Thymus (tissue), 11 donors: ENCODE measurements at regions not wholly inside any gene's neighbourhood (a gene's known extent, or its start where the extent isn't known, plus 50 kb on each side); places are given as distances from the start of the nearest gene placed in this dataset.
"Not testable (repeated sequence)": the region's sequence is repeated elsewhere in the genome, so short reads cannot be mapped to it uniquely, and the experiment has no call there.

Experiments used
- DNase-seq, 9 donors: peaks; one replicate each; pipeline ENCODE4 v3.0.0-alpha.2; 2013; ENCODE audit warnings: low spot score in 9 of 9, low read depth in 6 of 9, missing footprints in 1 of 9
- H3K27ac ChIP-seq, 2 donors: one replicate each; pipeline ENCODE4 v1.5.1; 2013; ENCODE audit warnings: control low read depth in 1 of 2, low read depth in 1 of 2, low read length in 1 of 2, mild to moderate bottlenecking in 1 of 2, moderate library complexity in 1 of 2
- H3K27me3 ChIP-seq, 2 donors: one replicate each; pipeline ENCODE4 v1.5.1; 2013; ENCODE audit warnings: low read length in 1 of 2; ENCODE audit not compliant: control insufficient read depth in 2 of 2, insufficient read depth in 1 of 2
- H3K36me3 ChIP-seq, 2 donors: one replicate each; pipeline ENCODE4 v1.5.1; 2013; ENCODE audit warnings: low read length in 1 of 2, mild to moderate bottlenecking in 1 of 2, moderate library complexity in 1 of 2; ENCODE audit not compliant: control insufficient read depth in 2 of 2, insufficient read depth in 2 of 2
- H3K4me1 ChIP-seq, 2 donors: one replicate each; pipeline ENCODE4 v1.5.1; 2013; ENCODE audit warnings: low read length in 2 of 2; ENCODE audit not compliant: control insufficient read depth in 2 of 2, insufficient read depth in 2 of 2
- H3K4me3 ChIP-seq, 2 donors: one replicate each; pipeline ENCODE4 v1.5.1; 2013; ENCODE audit warnings: low read length in 2 of 2, control low read depth in 1 of 2, mild to moderate bottlenecking in 1 of 2
- H3K9me3 ChIP-seq, 2 donors: one replicate each; pipeline ENCODE4 v1.5.1; 2013; ENCODE audit warnings: low read length in 1 of 2, mild to moderate bottlenecking in 1 of 2; ENCODE audit not compliant: control insufficient read depth in 2 of 2, insufficient read depth in 1 of 2
- WGBS: extraction: QIAGEN DNeasy Blood & Tissue Kit; methylation state at CpG from one replicate; pipeline ENCODE4 v1.1.7; 2013; 5-methylcytosine and 5-hydroxymethylcytosine counted together
- donor health status: healthy.

GRCh38 chr1:198850966-198851365 is 212.1 kb downstream of the PTPRC start:
- H3K4me1 ChIP-seq, H3K4me3 ChIP-seq, H3K27me3 ChIP-seq, H3K9me3 ChIP-seq, H3K27ac ChIP-seq, DNase-seq: not testable (repeated sequence)
- H3K36me3 ChIP-seq: peaks cover 20 to 72% of the 10 kb centered on the region in 2 donors
- WGBS: 98% methylated on average over 5 of the region's 5 CpGs

DNA sequence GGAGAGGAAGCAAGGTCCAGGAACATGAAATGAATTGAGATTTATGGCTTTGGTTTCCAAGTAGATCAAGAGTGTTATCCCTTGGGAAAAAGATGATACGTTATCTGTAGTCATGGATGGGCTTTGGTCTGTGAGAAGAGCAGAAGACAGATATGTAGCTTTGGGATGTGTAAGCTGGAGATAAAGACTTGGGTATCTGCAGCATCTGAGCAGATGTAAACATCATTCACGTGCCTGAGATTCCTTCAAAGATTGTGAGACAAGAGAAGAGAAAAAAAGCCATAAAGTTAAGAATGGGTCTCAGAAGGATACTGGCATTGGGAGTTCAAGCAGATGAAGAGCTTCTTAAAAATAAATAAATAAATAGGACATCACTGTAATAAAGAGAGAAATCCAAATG is 217.8 kb downstream of the PTPRC start:
- WGBS: 88% methylated on average over 2 of the region's 2 CpGs
- no peaks in the 10 kb centered on the region for H3K9me3 ChIP-seq
- no peak overlapping the region for H3K4me3 ChIP-seq
- H3K27ac ChIP-seq: no peak overlapping the region
- no peaks in the 10 kb centered on the region for H3K27me3 ChIP-seq
- peaks cover 20 to 69% of the 10 kb centered on the region in 2 donors for H3K36me3 ChIP-seq
- DNase-seq: no peak
- no peaks in the 10 kb centered on the region for H3K4me1 ChIP-seq

DNA sequence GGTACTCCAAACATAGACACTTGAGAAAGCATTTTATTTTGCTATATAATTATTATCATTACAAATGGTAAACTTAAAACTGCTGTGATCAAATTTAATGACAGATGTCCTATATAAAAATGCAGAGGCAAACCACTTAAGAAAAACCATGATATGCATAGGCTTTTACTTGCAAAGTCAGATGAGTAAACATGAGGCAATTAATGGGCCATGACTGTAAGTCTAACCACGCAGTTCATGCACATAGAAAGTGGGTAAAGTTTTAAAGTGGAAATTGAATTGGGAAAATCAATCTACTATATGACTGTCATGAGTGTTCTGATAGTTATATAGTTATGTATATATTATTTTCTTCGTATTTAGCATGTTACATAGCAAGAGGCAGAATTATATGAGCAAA is 219.2 kb downstream of the PTPRC start:
- Histone ChIP-seq H3K4me1 (peaks cover 0 to 3% of the 10 kb centered on the region in 2 donors), H3K27me3 (no peaks in the 10 kb centered on the region), H3K27ac (no peak overlapping the region), H3K36me3 (peaks cover 22 to 79% of the 10 kb centered on the region in 2 donors), H3K4me3 (no peak overlapping the region), H3K9me3 (no peaks in the 10 kb centered on the region)
- WGBS: 97% methylated on average over 2 of the region's 2 CpGs
- no peak for DNase-seq

DNA sequence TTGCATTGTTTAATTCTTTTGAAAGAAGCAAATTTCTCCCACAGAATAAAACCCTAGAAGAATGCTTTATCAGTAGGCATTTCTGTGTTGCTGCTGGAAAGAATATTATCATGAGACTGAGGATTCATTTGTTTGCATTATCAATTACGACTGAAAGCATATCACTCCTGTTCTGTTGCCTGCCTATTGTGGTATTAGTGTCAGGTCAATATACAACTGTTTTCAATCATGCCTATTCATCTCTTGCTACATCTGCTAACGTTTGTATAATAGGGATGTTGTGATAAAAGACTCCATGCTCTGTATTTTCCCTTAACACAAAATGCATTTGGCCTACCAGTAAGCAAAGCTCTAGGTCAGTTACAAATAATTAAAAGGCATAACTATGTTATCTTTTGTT is 221.5 kb downstream of the PTPRC start:
- WGBS: 90% methylated on average over 2 of the region's 2 CpGs
- Histone ChIP-seq H3K9me3 (no peaks in the 10 kb centered on the region), H3K27ac (no peak overlapping the region), H3K36me3 (peaks cover 19 to 72% of the 10 kb centered on the region in 2 donors), H3K4me1 (peaks cover 0 to 3% of the 10 kb centered on the region in 2 donors), H3K27me3 (no peaks in the 10 kb centered on the region), H3K4me3 (no peak overlapping the region)
- no peak for DNase-seq

DNA sequence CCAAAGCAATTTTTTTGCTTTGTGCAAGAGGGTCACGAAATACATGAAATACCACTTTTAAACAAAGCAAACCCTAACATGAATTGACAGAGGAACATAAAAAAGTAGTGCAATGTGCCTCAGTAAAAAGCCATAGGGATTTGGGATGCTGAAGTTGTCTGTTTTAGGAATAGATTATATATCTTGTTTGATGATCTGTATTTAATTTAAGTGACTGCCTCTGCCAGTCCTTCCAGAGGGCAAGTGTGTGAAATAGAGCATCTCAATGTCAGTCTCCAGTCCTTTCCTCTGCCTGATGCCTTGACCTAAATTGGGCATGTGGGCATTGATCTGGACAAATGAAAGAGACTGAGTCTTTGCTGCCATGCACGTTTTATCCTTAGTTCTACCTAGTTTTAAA is 222.8 kb downstream of the PTPRC start:
- no peak for DNase-seq
- H3K9me3 ChIP-seq: no peaks in the 10 kb centered on the region
- H3K36me3 ChIP-seq: peaks cover 17 to 68% of the 10 kb centered on the region in 2 donors
- 95% methylated on average over 2 of the region's 2 CpGs for WGBS
- no peaks in the 10 kb centered on the region for H3K27me3 ChIP-seq
- peaks cover 0 to 3% of the 10 kb centered on the region in 2 donors for H3K4me1 ChIP-seq
- no peak overlapping the region for H3K27ac ChIP-seq
- H3K4me3 ChIP-seq: no peak overlapping the region

DNA sequence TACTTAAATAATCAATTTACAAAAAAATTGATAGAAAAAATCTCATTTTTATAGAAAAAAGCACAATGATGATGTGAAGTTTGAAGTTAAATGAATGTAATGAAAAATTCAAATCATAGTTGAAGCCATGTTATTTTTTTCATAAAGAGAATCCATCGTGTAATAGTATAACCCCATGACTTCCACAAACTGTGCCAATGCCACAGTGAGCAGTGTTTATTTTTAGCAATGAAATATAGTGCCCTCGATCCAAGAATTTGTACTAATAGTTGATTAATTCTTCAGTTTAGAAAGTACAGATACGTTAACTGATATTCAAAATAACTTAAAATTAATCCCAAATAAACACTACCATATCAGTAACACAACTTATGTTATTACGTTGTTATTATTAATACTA is 225.9 kb downstream of the PTPRC start:
- no peak for DNase-seq
- 95% methylated on average over 4 of the region's 4 CpGs for WGBS

DNA sequence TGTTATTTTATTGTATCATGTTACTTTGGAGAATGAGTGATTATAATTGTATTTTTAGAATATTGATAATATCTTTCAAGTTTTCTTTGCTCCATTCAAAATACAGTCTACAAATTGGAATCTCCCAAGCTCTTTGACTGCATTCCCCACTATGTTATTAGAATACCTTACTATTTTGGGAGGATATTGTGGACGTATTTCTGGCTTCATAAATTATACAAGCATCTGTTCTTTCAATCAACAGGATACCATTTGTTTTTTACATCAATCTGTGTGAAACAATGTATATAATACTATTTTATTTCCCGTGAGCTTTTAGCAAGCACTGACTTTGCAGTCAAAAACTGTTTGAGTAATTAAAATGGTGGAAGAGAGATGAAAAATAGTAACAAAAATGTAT is 226.5 kb downstream of the PTPRC start:
- no peak for DNase-seq
- WGBS: 91% methylated on average over 2 of the region's 2 CpGs
- no peak overlapping the region for H3K27ac ChIP-seq

More for the DNA sequence above, 225.9 kb downstream of the PTPRC start:
- H3K36me3 ChIP-seq: peaks cover 3 to 66% of the 10 kb centered on the region in 2 donors
- no peaks in the 10 kb centered on the region for H3K9me3 ChIP-seq
- no peaks in the 10 kb centered on the region for H3K27me3 ChIP-seq
- peaks cover 0 to 3% of the 10 kb centered on the region in 2 donors for H3K4me1 ChIP-seq
- H3K4me3 ChIP-seq: no peak overlapping the region
- H3K27ac ChIP-seq: no peak overlapping the region

DNA sequence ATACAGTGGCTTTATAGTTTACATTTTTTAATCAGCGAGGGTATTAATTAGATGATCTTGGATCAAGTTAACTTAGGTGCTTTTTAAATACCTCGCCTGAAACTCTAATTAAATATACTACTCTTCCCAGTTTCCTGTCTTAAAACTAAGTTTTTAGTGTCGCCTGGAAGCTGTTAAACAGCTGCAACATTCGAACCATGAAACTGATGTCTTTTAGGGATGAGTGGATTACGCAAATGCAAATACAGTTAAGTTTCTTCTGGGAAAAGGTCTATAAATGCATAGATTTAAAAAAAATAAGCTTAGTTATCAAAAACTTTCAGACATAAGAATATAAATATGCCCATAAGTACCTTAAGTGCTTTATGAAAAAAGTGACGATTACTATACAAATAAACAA is 228.3 kb downstream of the PTPRC start:
- DNase-seq: no peak
- Histone ChIP-seq H3K9me3 (no peaks in the 10 kb centered on the region), H3K27ac (no peak overlapping the region), H3K36me3 (peaks cover 0 to 57% of the 10 kb centered on the region in 2 donors), H3K27me3 (no peaks in the 10 kb centered on the region), H3K4me1 (no peaks in the 10 kb centered on the region), H3K4me3 (no peak overlapping the region)
- WGBS: 94% methylated on average over 6 of the region's 6 CpGs

More for the DNA sequence above, 226.5 kb downstream of the PTPRC start:
- peaks cover 0 to 3% of the 10 kb centered on the region in 2 donors for H3K4me1 ChIP-seq
- H3K36me3 ChIP-seq: peaks cover 3 to 65% of the 10 kb centered on the region in 2 donors
- H3K27me3 ChIP-seq: no peaks in the 10 kb centered on the region
- no peak overlapping the region for H3K4me3 ChIP-seq
- no peaks in the 10 kb centered on the region for H3K9me3 ChIP-seq

- H3K4me1 ChIP-seq: no peaks in the 10 kb centered on the region
- no peak overlapping the region for H3K27ac ChIP-seq
- DNase-seq: no peak
- H3K27me3 ChIP-seq: no peaks in the 10 kb centered on the region
- peaks cover 0 to 3% of the 10 kb centered on the region in 2 donors for H3K9me3 ChIP-seq
- H3K4me3 ChIP-seq: no peak overlapping the region
- over 99% methylated on average over 2 of the region's 2 CpGs for WGBS
- H3K36me3 ChIP-seq: peaks cover 15 to 60% of the 10 kb centered on the region in 2 donors
Observed at GRCh38 chr1:198873696-198874230, 234.9 kb downstream of the PTPRC start.
